GM18868 (cell line): ENCODE measurements at regions not wholly inside any gene's neighbourhood (a gene's known extent, or its start where the extent isn't known, plus 50 kb on each side); places are given as distances from the start of the nearest gene placed in this dataset.
"Not testable (repeated sequence)": the region's sequence is repeated elsewhere in the genome, so short reads cannot be mapped to it uniquely, and the experiment has no call there.

Experiments used
- ATAC-seq: cut with Tn5 transposase; IDR thresholded peaks from one replicate; pipeline ENCODE4 v1.9.1; 2021; ENCODE audit warnings: mild to moderate bottlenecking, moderate library complexity; ENCODE audit not compliant: unreplicated experiment

DNA sequence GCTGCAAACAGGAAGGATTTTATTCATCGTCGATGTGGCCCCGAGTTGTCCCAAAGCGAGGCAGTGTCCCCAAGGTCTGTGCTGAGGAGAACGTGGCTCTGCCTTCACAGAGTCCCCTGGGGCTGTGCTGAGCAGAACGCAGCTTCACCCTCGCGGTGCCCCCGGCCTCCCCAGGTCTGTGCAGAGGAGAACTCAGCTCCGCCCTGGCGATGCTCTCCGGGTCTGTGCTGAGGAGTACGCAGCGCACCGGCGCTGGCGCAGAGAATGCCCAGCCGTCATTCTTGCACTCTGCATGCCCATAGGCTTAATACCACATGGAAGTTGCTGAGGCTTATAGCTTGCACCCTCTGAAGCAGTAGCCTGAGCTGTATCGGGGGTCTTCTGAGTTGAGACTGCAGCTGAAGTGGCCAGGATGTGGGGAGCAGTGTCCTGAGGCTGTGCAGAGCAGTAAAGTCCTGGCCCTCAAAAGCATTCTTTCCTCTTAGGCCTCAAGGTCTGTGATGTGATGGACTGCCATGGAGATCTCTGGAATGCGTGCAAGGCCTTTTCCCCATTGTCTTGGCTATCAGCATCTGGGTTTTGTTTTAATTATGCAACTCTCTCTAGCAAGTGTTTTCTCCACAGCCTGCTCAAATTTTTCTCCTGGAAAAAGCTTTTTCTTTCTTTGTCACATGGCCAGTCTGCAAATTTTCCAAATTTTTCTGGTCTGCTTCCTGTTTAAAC lies 237.5 kb downstream of the ANKRD30B start:
- ATAC-seq: not testable (repeated sequence)

GRCh38 chr18:14987377-14987776 lies 239.4 kb downstream of the ANKRD30B start:
- not testable (repeated sequence) for ATAC-seq

DNA sequence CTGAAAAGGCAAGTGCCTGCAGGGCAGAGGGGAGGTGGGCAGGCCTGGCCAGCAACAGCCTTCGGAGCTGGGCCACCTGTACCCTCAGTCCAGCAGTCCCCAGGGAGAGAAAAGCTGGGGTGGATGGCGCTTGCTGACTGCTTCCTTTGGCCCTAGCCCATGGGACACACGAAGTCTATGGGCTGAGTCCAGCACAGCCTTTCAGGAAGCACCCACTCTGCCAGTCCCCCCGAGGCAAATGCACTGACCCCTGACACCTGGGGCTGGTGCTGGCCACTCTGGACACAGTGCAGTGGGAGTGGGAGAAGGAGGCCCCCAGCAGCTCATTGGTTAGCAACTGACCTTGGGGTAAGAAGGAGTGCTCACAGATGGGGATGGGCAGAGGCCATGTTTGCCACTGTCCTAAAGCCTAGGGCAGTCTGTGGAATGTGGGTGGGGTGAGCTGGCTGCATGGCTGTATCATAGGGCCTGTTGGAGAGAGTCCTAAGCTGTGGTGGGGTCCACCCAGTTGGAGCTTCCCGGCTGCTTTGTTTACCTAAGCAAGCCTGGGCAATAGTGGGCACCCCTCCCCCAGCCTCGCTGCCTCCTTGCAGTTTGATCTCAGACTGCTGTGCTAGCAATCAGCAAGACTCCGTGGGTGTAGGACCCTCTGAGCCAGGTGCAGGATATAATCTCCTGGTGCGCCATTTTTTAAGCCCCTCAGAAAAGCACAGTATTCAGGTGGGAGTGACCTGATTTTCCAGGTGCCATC lies 240.2 kb downstream of the ANKRD30B start:
- not testable (repeated sequence) for ATAC-seq

GRCh38 chr18:14989569-14989968 lies 241.6 kb downstream of the ANKRD30B start:
- ATAC-seq: not testable (repeated sequence)

DNA sequence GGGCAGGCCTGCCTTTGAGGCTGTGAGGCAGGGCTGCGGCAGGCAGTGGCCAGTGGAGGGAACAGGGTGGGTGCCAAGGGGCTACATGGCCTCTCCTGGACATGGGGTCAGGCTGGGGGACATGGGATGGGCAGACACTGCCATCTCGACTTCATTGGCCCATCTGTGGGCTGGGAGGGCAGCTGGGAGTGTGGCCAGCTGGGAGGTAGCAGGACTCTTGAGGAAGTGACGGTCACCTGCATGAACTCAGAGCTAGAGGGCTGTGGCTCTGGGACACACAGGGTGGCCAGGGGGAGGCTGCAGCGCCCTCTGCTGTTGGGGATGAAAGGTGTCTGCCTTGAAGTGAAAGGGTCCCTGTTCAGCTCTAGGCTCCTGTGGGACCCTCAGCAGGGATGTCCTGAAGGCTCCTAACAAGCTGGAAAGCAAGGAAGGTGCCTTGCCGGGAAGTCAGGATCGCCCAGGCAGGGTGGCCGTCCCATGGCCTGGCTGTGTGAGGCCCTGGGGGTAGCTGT lies 244.0 kb downstream of the ANKRD30B start:
- not testable (repeated sequence) for ATAC-seq

- not testable (repeated sequence) for ATAC-seq
These were observed 244.8 kb downstream of the ANKRD30B start for GRCh38 chr18:14992758-14993157.

GRCh38 chr18:14995023-14995422 lies 247.1 kb downstream of the ANKRD30B start:
- not testable (repeated sequence) for ATAC-seq

DNA sequence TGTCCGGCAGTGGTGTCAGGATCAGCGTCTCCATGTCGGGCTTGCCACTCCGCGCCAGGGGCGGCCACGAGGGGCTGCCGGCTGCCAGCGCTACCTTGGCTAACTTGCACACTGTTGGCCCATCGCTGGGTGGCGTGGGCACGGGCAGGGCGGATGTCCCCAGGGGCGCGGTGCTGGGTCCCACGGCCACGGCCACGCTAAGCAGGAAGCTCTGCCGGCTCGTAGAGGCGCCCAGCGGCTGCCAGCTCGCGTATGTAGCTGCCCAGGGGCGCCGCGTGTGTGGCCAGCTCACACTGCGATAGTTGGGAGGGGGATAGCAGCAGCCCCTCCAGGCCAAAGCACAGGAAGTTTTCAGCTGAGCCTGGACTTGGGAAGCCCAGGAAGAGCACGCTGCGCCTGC lies 249.4 kb downstream of the ANKRD30B start:
- no peak for ATAC-seq

GRCh38 chr18:14997899-14998298 lies 249.9 kb downstream of the ANKRD30B start:
- ATAC-seq: not testable (repeated sequence)

GRCh38 chr18:14998360-14999042 lies 250.5 kb downstream of the ANKRD30B start:
- not testable (repeated sequence) for ATAC-seq

DNA sequence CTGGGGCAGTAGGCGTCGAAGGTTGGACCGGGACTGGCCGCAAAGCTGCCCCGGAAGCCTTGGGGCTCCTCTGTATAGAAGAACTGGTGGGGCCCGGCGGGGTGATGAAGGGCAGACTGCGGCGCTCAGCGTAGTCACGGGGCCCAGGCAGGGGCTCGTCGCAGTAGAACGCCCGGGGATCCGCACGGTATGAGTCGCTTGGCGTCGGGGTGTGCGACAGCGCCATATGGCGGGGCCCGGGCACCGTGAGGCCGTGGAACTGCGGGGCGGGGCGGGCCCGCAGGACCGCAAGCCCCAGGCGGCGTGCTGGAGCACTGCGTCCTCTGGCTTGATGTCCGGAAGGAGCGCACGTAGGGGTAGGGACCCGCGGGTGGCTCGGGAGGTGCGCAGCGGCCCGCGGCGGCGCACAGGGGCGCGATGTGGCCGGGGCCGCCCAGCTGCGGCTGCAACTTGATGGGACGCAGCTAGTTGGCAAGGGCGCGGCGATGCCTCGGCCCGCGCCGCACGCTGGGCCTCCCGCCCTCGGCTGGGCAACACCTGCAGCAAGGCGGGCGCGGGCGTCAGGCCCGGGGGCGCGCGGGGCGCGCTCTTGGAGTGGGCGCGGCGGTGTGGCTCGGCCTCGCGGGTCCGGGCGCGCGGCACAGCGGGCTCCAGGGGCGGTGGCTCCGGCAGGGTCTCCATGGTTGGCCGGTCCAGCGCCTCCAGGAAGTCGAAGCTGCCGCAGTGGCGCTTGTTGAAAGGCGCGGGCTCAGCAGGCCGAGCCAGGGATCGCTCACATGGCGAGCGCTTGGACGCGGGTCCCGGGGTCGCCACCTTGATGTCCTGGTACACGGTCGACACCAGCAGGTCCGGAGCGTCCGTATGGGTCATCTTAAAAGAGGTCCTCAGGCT lies 251.4 kb downstream of the ANKRD30B start:
- ATAC-seq: no peak

- ATAC-seq: not testable (repeated sequence)
These were observed 252.4 kb downstream of the ANKRD30B start for GRCh38 chr18:15000119-15001037.

DNA sequence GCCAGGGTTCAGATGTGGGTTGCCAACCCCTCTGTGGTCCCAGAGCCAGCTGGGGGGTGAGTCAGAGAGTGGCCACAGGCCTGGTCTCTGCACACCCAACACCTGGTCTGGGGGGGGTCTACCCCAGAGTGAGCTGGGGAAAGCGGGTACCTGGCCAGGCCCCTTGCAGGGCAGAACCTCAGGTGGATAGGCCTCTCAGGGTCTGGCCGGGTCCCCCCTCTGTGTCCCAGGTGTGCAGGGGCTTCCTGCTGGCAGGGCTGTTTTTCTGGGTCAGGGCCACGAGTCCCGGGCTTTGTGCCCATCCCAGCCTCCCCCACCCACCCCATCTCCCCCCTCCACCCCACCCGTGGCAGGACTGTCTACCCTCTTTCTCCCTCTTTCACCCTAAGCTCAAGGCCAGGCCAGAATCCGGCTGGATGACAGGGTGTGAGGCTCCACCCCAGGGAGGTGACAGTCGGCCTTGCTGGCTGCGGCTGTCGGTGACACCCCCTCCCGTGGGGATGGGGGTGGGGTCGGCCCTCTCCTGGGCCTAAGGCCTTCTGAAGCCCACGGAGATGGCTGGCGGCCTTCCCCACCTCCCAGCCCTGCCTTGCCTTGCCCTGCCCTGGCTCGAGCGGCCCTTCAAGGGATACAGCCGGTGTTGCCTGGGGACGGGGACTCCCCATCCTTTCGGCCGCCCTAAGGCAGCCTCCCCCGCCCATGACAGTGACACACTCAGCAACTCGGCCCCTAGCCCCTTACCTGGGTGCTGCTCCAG lies 253.2 kb downstream of the ANKRD30B start:
- ATAC-seq: not testable (repeated sequence)

DNA sequence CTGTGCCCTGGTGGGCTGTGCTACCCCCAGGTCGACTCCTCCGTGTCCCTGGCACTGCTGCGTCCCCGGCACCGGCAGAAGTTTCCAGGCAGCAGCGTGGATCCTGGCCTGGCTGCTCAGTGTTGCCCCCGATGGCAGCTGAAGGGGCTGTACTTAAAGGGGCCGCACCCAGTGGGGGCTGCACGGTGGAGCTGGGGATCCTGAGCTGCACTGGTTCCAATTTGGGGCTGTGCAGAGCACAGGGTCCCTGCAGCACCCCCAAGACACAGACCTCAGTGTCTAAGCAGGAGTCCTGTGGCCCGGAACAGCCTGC lies 253.8 kb downstream of the ANKRD30B start:
- not testable (repeated sequence) for ATAC-seq

- not testable (repeated sequence) for ATAC-seq
These were observed 254.8 kb downstream of the ANKRD30B start for GRCh38 chr18:15002765-15003164.

DNA sequence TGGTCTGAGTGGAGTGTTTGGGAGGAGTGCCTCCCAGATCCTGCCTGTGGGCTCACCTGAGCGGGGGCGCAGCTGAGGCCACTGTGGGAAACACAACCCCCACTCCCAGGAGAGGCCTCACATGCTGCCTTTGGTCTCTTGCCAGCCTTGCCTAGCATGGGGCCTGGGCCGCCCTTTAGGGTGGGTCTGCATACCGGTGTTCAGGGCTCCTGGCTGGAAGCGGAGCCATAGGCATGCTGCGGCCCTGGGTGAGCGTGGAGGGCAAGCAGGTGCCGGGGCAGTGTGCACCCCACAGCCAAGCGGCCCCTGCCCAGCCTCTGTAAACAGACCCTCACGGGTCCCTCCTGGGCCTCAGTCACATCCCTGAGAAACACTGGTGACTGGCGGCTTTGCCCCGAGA lies 255.3 kb downstream of the ANKRD30B start:
- ATAC-seq: not testable (repeated sequence)

- not testable (repeated sequence) for ATAC-seq
These were observed 255.8 kb downstream of the ANKRD30B start for GRCh38 chr18:15003636-15004269.

DNA sequence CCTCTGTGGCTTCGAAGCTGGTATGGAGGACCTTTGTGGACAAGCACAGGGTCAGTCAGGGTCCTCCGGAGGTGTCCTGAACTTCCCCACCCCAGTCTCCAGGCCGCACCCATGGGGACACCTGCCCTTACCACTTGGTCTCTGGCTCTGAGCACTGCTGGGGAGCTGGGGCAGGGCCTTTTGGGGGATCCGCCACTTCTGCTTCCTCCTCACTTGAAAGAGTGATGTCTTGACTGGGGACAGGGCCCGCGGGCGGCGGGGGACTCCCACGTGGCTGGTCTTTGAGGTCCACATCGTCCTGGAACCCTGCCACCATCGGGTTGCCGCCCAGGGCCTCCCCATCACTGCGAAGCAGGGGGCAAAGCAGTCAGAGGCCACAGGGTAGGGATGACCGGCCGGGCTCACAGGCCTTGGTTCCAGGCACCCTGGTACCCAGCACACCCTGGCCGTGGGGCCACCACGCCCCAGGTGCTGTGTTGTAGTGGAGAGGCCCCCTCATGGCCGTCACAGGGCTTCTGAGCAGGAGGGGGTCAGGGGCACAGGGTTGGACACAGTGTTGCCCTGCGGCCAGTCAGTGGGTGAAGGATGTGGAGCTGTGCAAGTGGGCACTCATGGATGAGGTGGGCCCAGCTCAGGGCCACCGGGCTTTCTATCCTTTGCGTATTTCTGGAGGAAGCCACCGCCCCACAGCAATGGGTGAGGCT lies 256.4 kb downstream of the ANKRD30B start:
- not testable (repeated sequence) for ATAC-seq
